Colonic mucosa (tissue), 4 donors: ENCODE measurements at regions not wholly inside any gene's neighbourhood (a gene's known extent, or its start where the extent isn't known, plus 50 kb on each side); places are given as distances from the start of the nearest gene placed in this dataset.

Experiments
- DNase-seq: peaks from one replicate; pipeline ENCODE4 v3.0.0-alpha.2; 2020
- H3K27ac ChIP-seq: fragments of 200-600 bp; one replicate; pipeline ENCODE4 v1.8.0; 2021
- H3K27me3 ChIP-seq: fragments of 200-600 bp; one replicate; pipeline ENCODE4 v1.8.0; 2021
- H3K36me3 ChIP-seq: fragments of 200-600 bp; one replicate; pipeline ENCODE4 v1.8.0; 2021
- H3K4me1 ChIP-seq: fragments of 200-600 bp; one replicate; pipeline ENCODE4 v1.8.0; 2021; ENCODE audit warnings: mild to moderate bottlenecking
- H3K4me3 ChIP-seq: fragments of 200-600 bp; one replicate; pipeline ENCODE4 v1.8.0; 2021
- H3K9ac ChIP-seq, 2 donors: one replicate each; pipeline ENCODE4 v1.7.0; 2013; ENCODE audit warnings: control low read depth in 2 of 2, low read depth in 2 of 2, low read length in 2 of 2
- H3K9me3 ChIP-seq: fragments of 200-600 bp; one replicate; pipeline ENCODE4 v1.8.0; 2021
- CTCF ChIP-seq: fragments of 200-600 bp; IDR thresholded peaks from one replicate; pipeline ENCODE4 v1.8.0; 2022; ENCODE audit warnings: antibody characterized with exemption, mild to moderate bottlenecking
- intact Hi-C: fragments of 100-400 bp; cut with DNase I; formaldehyde crosslinking; loops from one replicate; pipeline ENCODE4 v1.14.1; 2022
- donor health status: healthy.
- donor health status: DM: no; HTN: no; CAD: no.
- donor health status: DM: no; HTN: no; CAD: no.

GRCh38 chr5:171555160-171555559 lies 135.7 kb downstream of the FGF18 start:
- no peak for DNase-seq
- TF ChIP-seq CTCF = no peak
- Histone ChIP-seq H3K36me3 (no peaks in the 10 kb centered on the region), H3K4me1 (no peaks in the 10 kb centered on the region), H3K9me3 (no peaks in the 10 kb centered on the region), H3K9ac (no peak overlapping the region), H3K27me3 (no peaks in the 10 kb centered on the region), H3K4me3 (no peak overlapping the region), H3K27ac (no peak overlapping the region)
- intact Hi-C loops = no loop called here

GRCh38 chr5:171562822-171563221 lies 143.4 kb downstream of the FGF18 start:
- no peak for TF ChIP-seq CTCF
- Histone ChIP-seq H3K36me3 (no peaks in the 10 kb centered on the region), H3K4me1 (no peaks in the 10 kb centered on the region), H3K9ac (no peak overlapping the region), H3K4me3 (no peak overlapping the region), H3K27ac (no peak overlapping the region), H3K9me3 (no peaks in the 10 kb centered on the region), H3K27me3 (no peaks in the 10 kb centered on the region)
- intact Hi-C loops = no loop called here
- no peak for DNase-seq

- Histone ChIP-seq H3K36me3 (no peaks in the 10 kb centered on the region), H3K27me3 (no peaks in the 10 kb centered on the region), H3K4me3 (no peak overlapping the region), H3K27ac (no peak overlapping the region), H3K9ac (no peak overlapping the region), H3K9me3 (no peaks in the 10 kb centered on the region), H3K4me1 (no peaks in the 10 kb centered on the region)
- no peak for TF ChIP-seq CTCF
- DNase-seq = no peak
- intact Hi-C loops = no loop called here
These were observed 148.9 kb downstream of the FGF18 start for GRCh38 chr5:171568389-171568788.

GRCh38 chr5:171569065-171569712 lies 149.7 kb downstream of the FGF18 start:
- H3K36me3 ChIP-seq = no peaks in the 10 kb centered on the region
- no peak overlapping the region for H3K9ac ChIP-seq
- H3K27me3 ChIP-seq = no peaks in the 10 kb centered on the region
- H3K4me3 ChIP-seq = no peak overlapping the region
- no peaks in the 10 kb centered on the region for H3K4me1 ChIP-seq
- no peaks in the 10 kb centered on the region for H3K9me3 ChIP-seq
- no peak for DNase-seq
- intact Hi-C loops = no loop called here
- no peak for TF ChIP-seq CTCF
- H3K27ac ChIP-seq = no peak overlapping the region

- no peak for DNase-seq
- Histone ChIP-seq H3K9ac (no peak overlapping the region), H3K27me3 (no peaks in the 10 kb centered on the region), H3K4me3 (no peak overlapping the region), H3K27ac (no peak overlapping the region), H3K9me3 (no peaks in the 10 kb centered on the region), H3K4me1 (no peaks in the 10 kb centered on the region), H3K36me3 (no peaks in the 10 kb centered on the region)
- TF ChIP-seq CTCF = no peak
- intact Hi-C loops = no loop called here
These were observed 150.9 kb downstream of the FGF18 start for GRCh38 chr5:171570244-171570825.
